Ascending aorta (tissue), 2 donors: ENCODE measurements at regions not wholly inside any gene's neighbourhood (a gene's known extent, or its start where the extent isn't known, plus 50 kb on each side); places are given as distances from the start of the nearest gene placed in this dataset.
A peak's percentile ranks its signal among the peaks of the same experiment; 100 is the strongest.

Source experiments
- DNase-seq, 2 donors: peaks; one replicate each; pipeline ENCODE4 v3.0.0-alpha.2; 2019; ENCODE audit warnings: low spot score in 2 of 2
- H3K27ac ChIP-seq, 2 donors: fragments of 200-600 bp; sonication (generic); one replicate each; pipeline ENCODE4 v1.5.1; 2016 to 2017; ENCODE audit warnings: mild to moderate bottlenecking in 1 of 2
- H3K27me3 ChIP-seq: fragments of 200-600 bp; sonication (generic); one replicate; pipeline ENCODE4 v1.5.1; 2017
- H3K36me3 ChIP-seq, 2 donors: fragments of 200-600 bp; sonication (generic); one replicate each; pipeline ENCODE4 v1.5.1; 2016
- H3K4me1 ChIP-seq, 2 donors: fragments of 200-600 bp; sonication (generic); one replicate each; pipeline ENCODE4 v1.5.1; 2016 to 2017; ENCODE audit warnings: mild to moderate bottlenecking in 1 of 2
- H3K4me3 ChIP-seq, 2 donors: fragments of 200-600 bp; sonication (generic); one replicate each; pipeline ENCODE4 v1.5.1; 2016 to 2017; ENCODE audit warnings: mild to moderate bottlenecking in 1 of 2
- H3K9me3 ChIP-seq, 2 donors: fragments of 200-600 bp; sonication (generic); one replicate each; pipeline ENCODE4 v1.5.1; 2016
- intact Hi-C: fragments of 100-400 bp; cut with DNase I; formaldehyde crosslinking; loops from one replicate; pipeline ENCODE4 v1.15.1; 2023
- TF ChIP-seq, protein P1 (sequence below), 3 experiments: fragments of 200-600 bp in 2 of 3; fragments of 450-650 bp in 1 of 3; sonication (generic) in 2 of 3; IDR thresholded peaks; one replicate each; pipeline ENCODE4 v1.5.1; 2016 to 2019; ENCODE audit warnings: antibody characterized with exemption in 3 of 3, mild to moderate bottlenecking in 1 of 3, moderate library complexity in 1 of 3

DNA sequence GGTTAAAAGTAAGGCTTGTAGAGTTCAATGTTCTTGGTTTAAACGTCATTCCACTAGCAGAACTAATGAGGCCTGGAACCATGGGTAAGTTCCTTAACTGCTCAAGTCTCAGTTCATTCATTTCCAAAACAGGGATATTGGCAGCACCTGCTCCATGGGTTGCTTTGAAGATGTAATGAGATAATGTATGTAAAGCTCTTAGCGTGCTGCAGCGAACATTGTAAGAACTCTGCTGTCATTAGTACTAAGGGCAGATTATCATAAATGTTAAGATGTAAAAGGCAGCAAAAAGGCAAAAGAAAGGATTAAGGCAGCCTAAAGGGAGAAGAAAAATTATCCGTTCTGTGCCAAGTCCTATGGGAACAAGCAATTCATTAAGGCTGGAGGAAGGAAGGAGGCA, 129.1 kb upstream of the NGF start:
- Histone ChIP-seq H3K36me3 (no peaks in the 10 kb centered on the region), H3K9me3 (no peaks in the 10 kb centered on the region), H3K27me3 (no peaks in the 10 kb centered on the region), H3K4me1 (no peaks in the 10 kb centered on the region), H3K27ac (no peak overlapping the region), H3K4me3 (no peak overlapping the region)
- no peak for DNase-seq
- TF ChIP-seq, protein P1, sequence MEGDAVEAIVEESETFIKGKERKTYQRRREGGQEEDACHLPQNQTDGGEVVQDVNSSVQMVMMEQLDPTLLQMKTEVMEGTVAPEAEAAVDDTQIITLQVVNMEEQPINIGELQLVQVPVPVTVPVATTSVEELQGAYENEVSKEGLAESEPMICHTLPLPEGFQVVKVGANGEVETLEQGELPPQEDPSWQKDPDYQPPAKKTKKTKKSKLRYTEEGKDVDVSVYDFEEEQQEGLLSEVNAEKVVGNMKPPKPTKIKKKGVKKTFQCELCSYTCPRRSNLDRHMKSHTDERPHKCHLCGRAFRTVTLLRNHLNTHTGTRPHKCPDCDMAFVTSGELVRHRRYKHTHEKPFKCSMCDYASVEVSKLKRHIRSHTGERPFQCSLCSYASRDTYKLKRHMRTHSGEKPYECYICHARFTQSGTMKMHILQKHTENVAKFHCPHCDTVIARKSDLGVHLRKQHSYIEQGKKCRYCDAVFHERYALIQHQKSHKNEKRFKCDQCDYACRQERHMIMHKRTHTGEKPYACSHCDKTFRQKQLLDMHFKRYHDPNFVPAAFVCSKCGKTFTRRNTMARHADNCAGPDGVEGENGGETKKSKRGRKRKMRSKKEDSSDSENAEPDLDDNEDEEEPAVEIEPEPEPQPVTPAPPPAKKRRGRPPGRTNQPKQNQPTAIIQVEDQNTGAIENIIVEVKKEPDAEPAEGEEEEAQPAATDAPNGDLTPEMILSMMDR (IDR thresholded peaks at IDR 0.05), result no peak
- intact Hi-C loops, result loop anchor here (10.0 kb wide), 1 partner anchor 122 kb away; no protein-coding TSS in a partner anchor

DNA sequence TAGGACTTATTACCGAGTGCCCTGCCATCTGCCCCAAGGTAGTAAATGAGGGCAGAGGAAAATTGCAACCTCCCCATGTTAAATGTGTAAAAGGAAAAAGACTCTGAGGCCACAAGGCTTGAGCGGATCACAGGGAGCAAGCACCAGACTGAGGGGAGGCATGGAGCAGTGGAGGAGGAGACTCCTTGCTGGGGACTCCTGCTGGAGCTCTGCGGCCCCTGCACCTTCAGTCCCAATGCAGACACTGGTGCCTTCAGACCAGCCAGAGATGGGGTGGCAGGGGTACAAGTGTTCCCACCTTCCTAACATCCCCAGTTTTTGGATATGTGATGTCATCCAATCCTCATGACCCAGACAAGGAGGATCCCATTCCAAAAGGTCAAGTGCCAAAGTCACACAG, 128.4 kb upstream of the NGF start:
- H3K36me3 ChIP-seq, result no peaks in the 10 kb centered on the region
- no peak for DNase-seq
- TF ChIP-seq, protein P1 (IDR thresholded peaks at IDR 0.05), result peak in 1 of 3 experiments; percentile 5
- H3K27me3 ChIP-seq, result no peaks in the 10 kb centered on the region
- no peaks in the 10 kb centered on the region for H3K9me3 ChIP-seq
- H3K27ac ChIP-seq, result no peak overlapping the region
- intact Hi-C loops, result loop anchor here (10.0 kb wide), 1 partner anchor 122 kb away; no protein-coding TSS in a partner anchor
- H3K4me3 ChIP-seq, result no peak overlapping the region
- H3K4me1 ChIP-seq, result no peaks in the 10 kb centered on the region

DNA sequence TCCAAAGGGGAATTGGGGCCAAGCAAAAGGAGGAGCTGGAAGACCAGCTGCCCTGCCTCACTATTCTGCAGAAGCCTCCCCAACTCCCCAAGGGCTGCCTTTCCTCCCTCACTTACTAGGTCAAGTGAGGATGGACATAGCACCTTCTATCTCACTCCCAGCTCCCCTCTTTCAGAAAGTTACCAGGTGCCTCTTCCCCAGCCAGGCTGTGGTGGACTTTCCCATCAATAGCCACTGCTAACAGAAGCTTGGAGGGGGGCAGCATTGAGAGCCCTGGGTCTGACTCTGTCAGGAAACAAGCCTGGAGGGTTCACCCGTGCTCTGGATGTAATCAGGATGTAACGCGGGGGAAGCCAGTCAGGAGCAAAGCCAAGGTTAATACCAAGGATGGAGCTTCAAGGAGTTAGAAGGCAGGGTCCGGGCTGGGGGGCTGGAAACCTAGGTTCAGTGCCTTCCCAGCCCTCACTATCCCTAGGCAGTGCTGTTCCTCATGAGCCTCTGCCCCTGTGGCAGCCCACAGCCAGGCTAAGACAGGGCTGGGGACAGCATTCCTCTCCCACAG, 127.8 kb upstream of the NGF start:
- Histone ChIP-seq H3K27me3 (no peaks in the 10 kb centered on the region), H3K4me3 (no peak overlapping the region), H3K9me3 (no peaks in the 10 kb centered on the region), H3K27ac (no peak overlapping the region), H3K36me3 (no peaks in the 10 kb centered on the region), H3K4me1 (no peaks in the 10 kb centered on the region)
- TF ChIP-seq, protein P1 (IDR thresholded peaks at IDR 0.05), result no peak
- no peak for DNase-seq
- intact Hi-C loops, result loop anchor here (10.0 kb wide), 1 partner anchor 121 kb away; no protein-coding TSS in a partner anchor

DNA sequence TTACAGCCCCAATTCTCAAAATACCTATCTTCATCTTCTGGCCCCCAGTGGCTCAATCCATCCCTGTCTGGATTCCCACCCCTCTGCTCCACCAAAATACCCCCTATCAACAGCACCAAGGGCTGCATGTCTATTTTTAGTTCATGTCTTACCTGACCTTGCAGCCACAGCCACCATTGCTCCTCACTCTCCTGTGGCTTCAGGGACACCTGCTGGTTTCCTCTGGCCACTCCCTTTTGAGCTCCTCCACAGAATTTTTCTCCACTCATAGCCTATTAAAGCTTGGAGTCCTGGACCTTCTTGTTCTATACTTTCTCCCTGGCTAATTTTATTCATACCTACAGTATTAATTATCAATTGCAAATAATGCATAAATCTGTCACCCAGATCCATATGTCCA, 125.3 kb upstream of the NGF start:
- Histone ChIP-seq H3K9me3 (no peaks in the 10 kb centered on the region), H3K27me3 (no peaks in the 10 kb centered on the region), H3K4me1 (no peaks in the 10 kb centered on the region), H3K27ac (no peak overlapping the region), H3K36me3 (no peaks in the 10 kb centered on the region), H3K4me3 (no peak overlapping the region)
- DNase-seq, result no peak
- TF ChIP-seq, protein P1 (IDR thresholded peaks at IDR 0.05), result no peak
- intact Hi-C loops, result loop anchor here (10.0 kb wide), 1 partner anchor 119 kb away; no protein-coding TSS in a partner anchor

DNA sequence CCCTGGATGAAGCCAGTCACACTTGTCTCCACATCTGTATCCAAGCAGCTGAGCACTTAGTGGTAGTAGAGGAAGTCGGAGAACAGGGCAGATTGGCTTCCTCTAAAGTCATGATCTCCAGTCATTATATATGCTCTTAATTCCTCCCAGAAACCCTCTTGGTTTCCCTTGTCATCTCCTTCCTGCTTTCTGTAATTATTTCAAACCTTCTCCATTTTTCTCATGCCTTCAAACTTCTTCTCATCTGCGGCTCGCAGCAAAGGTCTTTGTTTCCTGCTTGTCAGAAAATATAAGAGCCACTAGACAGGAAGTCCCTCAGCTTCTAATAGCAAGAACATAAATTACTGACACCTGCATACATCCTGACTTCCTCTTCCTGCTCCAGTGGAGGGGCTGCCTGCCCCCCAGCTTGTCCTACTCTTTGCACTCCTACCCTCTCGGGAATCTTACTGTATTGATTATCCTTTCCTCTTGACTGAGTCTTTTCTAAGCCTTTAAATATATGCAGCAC, 124.6 kb upstream of the NGF start:
- H3K4me1 ChIP-seq, result no peaks in the 10 kb centered on the region
- TF ChIP-seq, protein P1 (IDR thresholded peaks at IDR 0.05), result no peak
- intact Hi-C loops, result loop anchor here (10.0 kb wide), 1 partner anchor 118 kb away; no protein-coding TSS in a partner anchor
- no peak overlapping the region for H3K4me3 ChIP-seq
- H3K9me3 ChIP-seq, result no peaks in the 10 kb centered on the region
- DNase-seq, result no peak
- no peak overlapping the region for H3K27ac ChIP-seq
- H3K36me3 ChIP-seq, result no peaks in the 10 kb centered on the region
- H3K27me3 ChIP-seq, result no peaks in the 10 kb centered on the region
